GM12878 (cell line): ENCODE measurements at regions not wholly inside any gene's neighbourhood (a gene's known extent, or its start where the extent isn't known, plus 50 kb on each side); places are given as distances from the start of the nearest gene placed in this dataset.

Experiments used
- ATAC-seq: fragments of 200-7000 bp; cut with Tn5 transposase; 3 replicates; pipeline ENCODE4 v1.9.1; 2020; ENCODE audit warnings: mild to moderate bottlenecking, moderate library complexity
- BruUV-seq: library from RNA; stranded (reverse); fragments of 400-500 nt; replicated peaks from 2 replicates; lab custom pipeline; 2021; lab: Mats Ljungman, UMichigan
- CTCF ChIA-PET: fragments of 300-600 bp; sonication (Branson Sonifier 250); formaldehyde crosslinking; extraction: SDS; loops from one replicate; lab custom pipeline; 2021; ENCODE audit warnings: inconsistent platforms; lab: Yijun Ruan, JAX
- POLR2A ChIA-PET: fragments of 350-600 bp; formaldehyde crosslinking; extraction: SDS; loops from one replicate; lab custom pipeline; 2021; ENCODE audit warnings: inconsistent platforms; lab: Charles Lee
- RAD21 ChIA-PET: fragments of 300-600 bp; sonication (Branson Sonifier 250); formaldehyde crosslinking; loops from one replicate; lab custom pipeline; 2023; ENCODE audit warnings: antibody characterized with exemption; ENCODE audit not compliant: unreplicated experiment; lab: Charles Lee
- SMC1A ChIA-PET: fragments of 300-600 bp; sonication (Branson Sonifier 250); formaldehyde crosslinking; loops from one replicate; lab custom pipeline; 2023; ENCODE audit not compliant: unreplicated experiment, uncharacterized antibody; lab: Charles Lee
- DNase-seq: peaks from one replicate; pipeline ENCODE4 v3.0.0-alpha.2; 2011; ENCODE audit warnings: low read depth, low spot score
- FAIRE-seq: peaks from 3 replicates; lab custom pipeline; 2011; peaks lifted over from hg19 to GRCh38; lab: Jason Lieb, UNC
- H2AFZ ChIP-seq: 2 replicates; pipeline ENCODE4 v1.6.0; 2011; ENCODE audit warnings: low read depth, low read length, control low read depth; ENCODE audit not compliant: control insufficient read depth
- H3K27ac ChIP-seq: 2 replicates; pipeline ENCODE4 v1.5.1; 2011; ENCODE audit warnings: control low read depth; ENCODE audit not compliant: control insufficient read depth, insufficient read depth
- H3K27me3 ChIP-seq, 2 experiments: replicated peaks in 1 of 2; 2 replicates each; pipeline versions ENCODE4 v1.6.0 to v1.6.1; 2011; ENCODE audit warnings: low read length in 1 of 2; ENCODE audit not compliant: control insufficient read depth in 2 of 2, insufficient read depth in 2 of 2
- H3K36me3 ChIP-seq, 2 experiments: 2 replicates each; pipeline ENCODE4 v1.5.1; 2011; ENCODE audit warnings: low read length in 1 of 2; ENCODE audit not compliant: control insufficient read depth in 2 of 2, insufficient read depth in 2 of 2
- H3K4me1 ChIP-seq: 2 replicates; pipeline ENCODE4 v1.6.1; 2011; ENCODE audit warnings: mild to moderate bottlenecking, low read length, moderate library complexity, mixed read lengths; ENCODE audit not compliant: control insufficient read depth, insufficient read depth
- H3K4me2 ChIP-seq: 2 replicates; pipeline ENCODE4 v1.6.0; 2011; ENCODE audit warnings: control low read depth; ENCODE audit not compliant: control insufficient read depth, insufficient read depth
- H3K4me3 ChIP-seq: fragments of 200-600 bp; sonication (generic); 2 replicates; pipeline ENCODE4 v1.5.1; 2016
- H3K79me2 ChIP-seq: 2 replicates; pipeline ENCODE4 v1.6.0; 2011; ENCODE audit warnings: low read length; ENCODE audit not compliant: control insufficient read depth, insufficient read depth
- H3K9ac ChIP-seq: 2 replicates; pipeline ENCODE4 v1.8.0; 2011; ENCODE audit warnings: low read length, control low read depth, mixed read lengths; ENCODE audit not compliant: control insufficient read depth, insufficient read depth
- H3K9me3 ChIP-seq: replicated peaks from 3 replicates; pipeline ENCODE4 v1.5.1; 2011; ENCODE audit warnings: mild to moderate bottlenecking, low read length; ENCODE audit not compliant: control insufficient read depth, insufficient read depth
- H4K20me1 ChIP-seq: 2 replicates; pipeline ENCODE4 v1.6.0; 2011; ENCODE audit not compliant: control insufficient read depth, insufficient read depth
- BRCA1 ChIP-seq: IDR thresholded peaks from 2 replicates; pipeline ENCODE4 v1.6.1; 2011; ENCODE audit warnings: low read depth, low read length, improper control_type of control experiment
- CBX3 ChIP-seq: fragments of 200-600 bp; sonication (generic); IDR thresholded peaks from 2 replicates; pipeline ENCODE4 v1.6.1; 2016; ENCODE audit warnings: low read depth, borderline replicate concordance
- CEBPZ ChIP-seq: fragments of 150-350 bp; IDR thresholded peaks from 2 replicates; pipeline ENCODE4 v1.6.1; 2016; ENCODE audit warnings: low read depth, low read length
- ETV6 ChIP-seq, 2 experiments: fragments of 450-650 bp in 1 of 2; IDR thresholded peaks in 1 of 2; conservative IDR thresholded peaks in 1 of 2; 2 replicates each; pipeline ENCODE4 v1.6.1; 2014; ENCODE audit warnings: antibody characterized with exemption in 1 of 2, borderline replicate concordance in 1 of 2, low read depth in 1 of 2, mild to moderate bottlenecking in 1 of 2, moderate library complexity in 1 of 2
- JUNB ChIP-seq: IDR thresholded peaks from 2 replicates; pipeline ENCODE4 v1.6.1; 2016; ENCODE audit warnings: antibody characterized with exemption, mild to moderate bottlenecking
- KDM1A ChIP-seq: fragments of 200-600 bp; sonication (generic); IDR thresholded peaks from 2 replicates; pipeline ENCODE4 v1.6.1; 2016; ENCODE audit warnings: borderline replicate concordance
- MEF2B ChIP-seq: fragments of 450-650 bp; IDR thresholded peaks from 2 replicates; pipeline ENCODE4 v1.6.1; 2018; ENCODE audit warnings: mild to moderate bottlenecking, moderate library complexity; ENCODE audit not compliant: partially characterized antibody, poor library complexity, severe bottlenecking
- NBN ChIP-seq: fragments of 450-650 bp; IDR thresholded peaks from 2 replicates; pipeline ENCODE4 v1.6.1; 2016
- POLR2AphosphoS5 ChIP-seq: IDR thresholded peaks from 2 replicates; pipeline ENCODE4 v1.6.1; 2011; ENCODE audit warnings: mild to moderate bottlenecking, low read length, inconsistent platforms
- SPI1 ChIP-seq: IDR thresholded peaks from 2 replicates; pipeline ENCODE4 v1.6.1; 2011; ENCODE audit warnings: low read depth, mild to moderate bottlenecking, low read length, moderate library complexity, borderline replicate concordance; ENCODE audit not compliant: insufficient read depth
- SUPT20H ChIP-seq: IDR thresholded peaks from 2 replicates; pipeline ENCODE4 v1.6.1; 2011; ENCODE audit warnings: low read depth, mild to moderate bottlenecking, low read length, moderate library complexity, borderline replicate concordance; ENCODE audit not compliant: control insufficient read depth
- ZNF207 ChIP-seq: fragments of 450-650 bp; IDR thresholded peaks from 2 replicates; pipeline ENCODE4 v1.6.1; 2014; ENCODE audit warnings: antibody characterized with exemption, mild to moderate bottlenecking, borderline replicate concordance
- ZNF274 ChIP-seq: IDR thresholded peaks from one replicate; pipeline ENCODE4 v1.8.0; 2011; ENCODE audit not compliant: insufficient read length, insufficient read depth
- WGBS: methylation state at CpG from one replicate; pipeline ENCODE4 v1.1.6; 2016; ENCODE audit warnings: low lambda C conversion rate; ENCODE audit not compliant: insufficient replicate concordance, insufficient coverage; ENCODE audit errors: missing lambda C conversion rate; 5-methylcytosine and 5-hydroxymethylcytosine counted together
- in situ Hi-C: fragments of 300-500 bp; cut with MboI; formaldehyde crosslinking; loops from 9 replicates; pipeline ENCODE4 v1.14.3; 2018; ENCODE audit warnings: mixed read lengths
- intact Hi-C: fragments of 100-400 bp; cut with micrococcal nuclease; formaldehyde crosslinking; loops from one replicate; pipeline ENCODE4 v1.14.2; 2022; ENCODE audit not compliant: unreplicated experiment

DNA sequence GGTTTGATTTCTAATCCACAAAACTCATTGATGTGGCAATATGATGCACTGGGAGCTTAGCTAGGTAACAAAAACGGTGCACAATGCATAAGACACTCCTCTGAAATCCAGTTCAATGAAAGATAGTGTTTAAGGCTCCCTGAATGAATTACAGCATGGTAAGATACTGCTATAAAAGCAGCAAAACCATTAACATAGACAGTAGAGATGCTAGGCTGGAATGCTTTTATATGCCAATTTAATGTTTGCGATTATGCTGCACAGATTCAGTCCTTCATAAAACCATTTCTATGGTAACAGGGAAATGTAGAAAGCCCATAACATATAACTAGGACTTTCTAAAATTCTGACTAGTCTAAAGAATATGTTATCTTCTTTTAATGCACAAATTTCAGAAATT is 180.8 kb upstream of the NUDT12 start:
- Histone ChIP-seq H3K9ac (no peak overlapping the region), H3K4me1 (no peaks in the 10 kb centered on the region), H3K4me3 (no peak overlapping the region), H3K27ac (no peak overlapping the region), H2AFZ (no peak overlapping the region), H3K9me3 (no peaks in the 10 kb centered on the region), H4K20me1 (no peaks in the 10 kb centered on the region), H3K4me2 (no peak overlapping the region), H3K36me3 (no peaks in the 10 kb centered on the region), H3K79me2 (no peaks in the 10 kb centered on the region), H3K27me3 (no peaks in the 10 kb centered on the region)
- 49% methylated on average over 2 of the region's 2 CpGs for WGBS
- ChIA-PET CTCF (no interaction called here), POLR2A (no interaction called here), RAD21 (no interaction called here), SMC1A (no interaction called here)
- no peak for ATAC-seq
- intact Hi-C loops = no loop called here
- TF ChIP-seq NBN = no peak
- TF ChIP-seq BRCA1 = no peak
- TF ChIP-seq POLR2AphosphoS5 = no peak
- TF ChIP-seq CBX3 = no peak
- no peak for TF ChIP-seq MEF2B
- TF ChIP-seq KDM1A = no peak
- no peak for TF ChIP-seq SUPT20H
- no peak for TF ChIP-seq ZNF207
- no peak for TF ChIP-seq ETV6 (conservative IDR thresholded peaks at IDR 0.05 in 1 of 2, IDR thresholded peaks at IDR 0.05 in 1 of 2; ENCODE audit: borderline replicate concordance in 1 of 2, low read depth in 1 of 2)
- no peak for TF ChIP-seq CEBPZ
- no peak for TF ChIP-seq ZNF274
- TF ChIP-seq JUNB = no peak
- TF ChIP-seq SPI1 = no peak
- no peak for DNase-seq
- BruUV-seq = no TSS peak
- no peak for FAIRE-seq
- in situ Hi-C loops = no loop called here
